Tibial nerve (tissue), 4 donors: ENCODE measurements at regions not wholly inside any gene's neighbourhood (a gene's known extent, or its start where the extent isn't known, plus 50 kb on each side); places are given as distances from the start of the nearest gene placed in this dataset.

Experiments used
- DNase-seq, 2 donors: peaks; one replicate each; pipeline ENCODE4 v3.0.0-alpha.2; 2019; ENCODE audit warnings: low spot score in 2 of 2
- H3K27ac ChIP-seq, 4 donors: fragments of 200-600 bp; sonication (generic) in 3 of 4; one replicate each; pipeline ENCODE4 v1.5.1; 2017 to 2019; ENCODE audit warnings: mild to moderate bottlenecking in 1 of 4
- H3K27me3 ChIP-seq, 2 donors: fragments of 200-600 bp; sonication (generic) in 1 of 2; one replicate each; pipeline versions ENCODE4 v1.5.1 to v1.6.0; 2017 to 2019
- H3K36me3 ChIP-seq, 3 donors: fragments of 200-600 bp; sonication (generic); one replicate each; pipeline ENCODE4 v1.5.1; 2018 to 2019
- H3K4me1 ChIP-seq, 4 donors: fragments of 200-600 bp; sonication (generic) in 3 of 4; one replicate each; pipeline ENCODE4 v1.5.1; 2017 to 2019
- H3K4me3 ChIP-seq, 4 donors: fragments of 200-600 bp; sonication (generic) in 3 of 4; one replicate each; pipeline ENCODE4 v1.5.1; 2017 to 2019; ENCODE audit warnings: mild to moderate bottlenecking in 1 of 4, moderate library complexity in 1 of 4
- H3K9me3 ChIP-seq, 4 donors: fragments of 200-600 bp; sonication (generic) in 3 of 4; one replicate each; pipeline ENCODE4 v1.5.1; 2017 to 2019
- CTCF ChIP-seq, 5 experiments: fragments of 200-600 bp in 3 of 5; fragments of 450-650 bp in 2 of 5; sonication (generic) in 3 of 5; IDR thresholded peaks; one replicate each; pipeline ENCODE4 v1.5.1; 2016 to 2019; ENCODE audit warnings: antibody characterized with exemption in 5 of 5, mild to moderate bottlenecking in 3 of 5, moderate library complexity in 2 of 5
- EP300 ChIP-seq, 2 donors: sonication (generic); formaldehyde crosslinking; IDR thresholded peaks; one replicate each; pipeline ENCODE4 v1.6.1; 2017; ENCODE audit warnings: antibody characterized with exemption in 2 of 2, mild to moderate bottlenecking in 1 of 2
- POLR2A ChIP-seq, 2 donors: fragments of 450-650 bp; IDR thresholded peaks; one replicate each; pipeline ENCODE4 v1.6.1; 2017; ENCODE audit warnings: antibody characterized with exemption in 2 of 2, mild to moderate bottlenecking in 2 of 2, moderate library complexity in 2 of 2
- WGBS, 2 donors: methylation state at CpG; one replicate each; pipeline ENCODE4 v1.1.5; 2018; 5-methylcytosine and 5-hydroxymethylcytosine counted together

- Histone ChIP-seq H3K4me3 (no peak overlapping the region), H3K27ac (no peak overlapping the region), H3K4me1 (no peaks in the 10 kb centered on the region), H3K9me3 (peaks cover 0 to 18% (median 7%) of the 10 kb centered on the region in 4 donors), H3K27me3 (no peaks in the 10 kb centered on the region), H3K36me3 (peaks cover 0 to 6% (median 0%) of the 10 kb centered on the region in 3 donors)
- TF ChIP-seq CTCF (IDR thresholded peaks at IDR 0.05) (no peak), POLR2A (IDR thresholded peaks at IDR 0.05) (no peak), EP300 (IDR thresholded peaks at IDR 0.05) (no peak)
- no peak for DNase-seq
- WGBS, 2 donors: 95 to 97% methylated on average over 2 of the region's 2 CpGs
These were observed 140.3 kb downstream of the LYPLAL1 start for GRCh38 chr1:219313961-219314360.

DNA sequence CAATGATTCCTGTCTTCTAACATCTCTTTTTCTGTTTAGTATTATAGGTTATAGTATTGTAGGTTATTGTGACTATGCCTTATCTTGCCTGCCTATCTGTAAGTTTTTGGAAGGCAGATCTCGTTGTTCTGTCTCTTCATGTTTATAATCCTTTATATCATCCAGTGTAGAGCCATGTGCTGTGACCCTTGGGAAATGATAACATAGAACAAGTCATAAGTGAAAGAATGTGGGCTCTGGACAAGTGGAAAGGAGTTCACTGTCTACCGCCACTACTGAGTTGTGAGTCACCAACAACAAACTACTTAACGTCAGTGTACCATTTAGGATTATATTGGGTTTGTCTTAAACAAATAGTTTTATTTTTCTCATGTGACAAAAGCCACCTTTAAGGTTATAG, 139.3 kb downstream of the LYPLAL1 start:
- DNase-seq: no peak
- Histone ChIP-seq H3K36me3 (peaks cover 0 to 16% (median 0%) of the 10 kb centered on the region in 3 donors), H3K27me3 (no peaks in the 10 kb centered on the region), H3K9me3 (peaks cover 0 to 18% (median 7%) of the 10 kb centered on the region in 4 donors), H3K4me3 (no peak overlapping the region), H3K4me1 (no peaks in the 10 kb centered on the region), H3K27ac (no peak overlapping the region)
- 69 to 75% methylated on average over 3 of the region's 3 CpGs for WGBS, 2 donors
- TF ChIP-seq CTCF (IDR thresholded peaks at IDR 0.05): no peak
- TF ChIP-seq EP300 (IDR thresholded peaks at IDR 0.05): no peak
- no peak for TF ChIP-seq POLR2A (IDR thresholded peaks at IDR 0.05)

DNA sequence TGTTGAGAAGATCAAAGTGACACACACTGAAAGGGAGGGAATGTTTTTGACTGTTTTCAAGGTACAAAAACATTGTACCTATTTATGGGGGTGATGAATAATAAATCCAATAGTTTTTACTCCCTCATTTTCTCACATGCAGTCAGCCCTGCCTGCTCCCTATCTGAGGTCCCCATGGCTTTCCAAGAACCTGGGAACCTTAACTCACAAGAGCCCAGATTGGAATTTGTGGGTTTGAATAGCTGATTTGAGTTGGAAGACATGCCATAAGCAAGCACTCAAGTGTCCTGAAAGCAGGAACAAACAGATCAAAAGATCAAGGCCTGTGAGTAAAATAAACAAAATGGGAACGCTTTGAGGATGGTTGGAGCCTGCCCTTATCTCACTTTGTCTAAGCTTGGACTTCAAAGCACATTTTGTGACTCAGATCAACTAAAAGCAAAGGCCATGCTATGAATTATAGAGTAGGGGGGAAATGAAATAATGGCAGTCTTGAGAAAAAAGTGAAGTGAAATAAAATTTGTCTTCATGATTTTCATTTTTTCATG, 136.6 kb downstream of the LYPLAL1 start:
- TF ChIP-seq CTCF (IDR thresholded peaks at IDR 0.05): no peak
- WGBS, 2 donors: 19 to 42% methylated on average over 1 of the region's 1 CpG
- no peak for DNase-seq
- Histone ChIP-seq H3K4me1 (no peaks in the 10 kb centered on the region), H3K4me3 (no peak overlapping the region), H3K27ac (no peak overlapping the region), H3K9me3 (peaks cover 0 to 3% (median 1%) of the 10 kb centered on the region in 4 donors), H3K27me3 (no peaks in the 10 kb centered on the region), H3K36me3 (peaks cover 0 to 16% (median 0%) of the 10 kb centered on the region in 3 donors)

GRCh38 chr1:219308367-219308766, 134.7 kb downstream of the LYPLAL1 start:
- H3K27me3 ChIP-seq: no peaks in the 10 kb centered on the region
- no peak overlapping the region for H3K27ac ChIP-seq
- H3K36me3 ChIP-seq: peaks cover 0 to 16% (median 0%) of the 10 kb centered on the region in 3 donors
- WGBS, 2 donors: 97 to 100% methylated on average over 4 of the region's 4 CpGs
- peaks cover 0 to 2% (median 0%) of the 10 kb centered on the region in 4 donors for H3K9me3 ChIP-seq
- DNase-seq: no peak
- H3K4me1 ChIP-seq: no peaks in the 10 kb centered on the region
- no peak overlapping the region for H3K4me3 ChIP-seq
- no peak for TF ChIP-seq CTCF (IDR thresholded peaks at IDR 0.05)
- TF ChIP-seq POLR2A (IDR thresholded peaks at IDR 0.05): no peak
- no peak for TF ChIP-seq EP300 (IDR thresholded peaks at IDR 0.05)

DNA sequence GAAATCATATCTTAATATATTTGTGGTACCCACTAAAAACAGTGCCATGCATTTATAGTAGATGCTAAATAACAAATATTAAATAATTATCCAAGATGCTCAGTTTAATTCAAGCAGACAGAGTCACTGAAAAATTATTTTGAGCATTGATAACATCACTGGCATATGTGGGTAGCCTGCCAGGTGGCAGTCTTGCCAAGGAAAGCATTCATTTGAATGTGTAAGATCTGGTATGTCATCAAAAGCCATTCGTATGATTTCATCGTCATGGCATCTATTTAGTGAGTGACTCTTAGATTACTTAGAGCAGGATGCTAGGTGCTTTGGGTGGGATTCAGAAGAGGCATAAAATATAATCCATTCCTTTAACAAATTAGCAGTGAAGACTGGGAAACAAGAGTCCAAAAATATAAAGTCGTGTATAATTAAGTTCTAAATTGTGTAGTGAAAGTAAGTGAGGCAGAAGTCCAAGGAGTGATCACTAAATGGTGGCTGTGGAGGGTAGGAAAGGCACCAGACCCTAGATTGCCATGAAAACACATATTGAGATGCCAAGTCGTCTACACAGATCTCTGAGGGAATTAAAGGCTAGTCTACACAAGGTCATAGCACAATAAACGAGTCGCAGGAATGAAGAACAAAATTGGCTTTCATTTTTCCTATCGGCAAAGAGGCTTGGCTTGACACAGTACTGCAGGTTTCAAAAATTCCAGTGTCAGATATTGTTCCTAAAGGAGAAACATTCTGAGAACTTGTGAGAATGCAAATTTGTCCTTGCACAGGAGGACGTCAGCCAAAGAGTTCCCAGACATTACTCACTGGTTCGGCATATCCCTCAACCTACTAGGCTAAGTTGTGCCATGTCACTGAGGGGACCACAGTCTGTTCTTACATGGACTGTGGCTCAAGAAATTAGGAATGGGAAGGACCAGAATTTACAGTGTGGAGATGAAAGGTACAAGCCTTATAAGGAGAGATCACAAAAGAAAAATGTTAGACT, 130.8 kb downstream of the LYPLAL1 start:
- 58 to 62% methylated on average over 9 of the region's 9 CpGs for WGBS, 2 donors
- Histone ChIP-seq H3K27me3 (no peaks in the 10 kb centered on the region), H3K9me3 (peaks cover 0 to 2% (median 0%) of the 10 kb centered on the region in 4 donors), H3K27ac (no peak overlapping the region), H3K36me3 (peaks cover 0 to 10% (median 0%) of the 10 kb centered on the region in 3 donors), H3K4me3 (no peak overlapping the region), H3K4me1 (no peaks in the 10 kb centered on the region)
- no peak for DNase-seq
- TF ChIP-seq POLR2A (IDR thresholded peaks at IDR 0.05) (no peak), EP300 (IDR thresholded peaks at IDR 0.05) (no peak), CTCF (IDR thresholded peaks at IDR 0.05) (no peak)
